NK-92 treated with Interleukin-12 subunit alpha and Interleukin-12 subunit beta, amount 100 ng/mL, for 24 hours (cell line): ENCODE measurements at regions not wholly inside any gene's neighbourhood (a gene's known extent, or its start where the extent isn't known, plus 50 kb on each side); places are given as distances from the start of the nearest gene placed in this dataset.
"Not testable (repeated sequence)": the region's sequence is repeated elsewhere in the genome, so short reads cannot be mapped to it uniquely, and the experiment has no call there.

Source experiments
- DNase-seq: peaks from one replicate; lab custom pipeline; 2025; lab: John Stamatoyannopoulos, UW

DNA sequence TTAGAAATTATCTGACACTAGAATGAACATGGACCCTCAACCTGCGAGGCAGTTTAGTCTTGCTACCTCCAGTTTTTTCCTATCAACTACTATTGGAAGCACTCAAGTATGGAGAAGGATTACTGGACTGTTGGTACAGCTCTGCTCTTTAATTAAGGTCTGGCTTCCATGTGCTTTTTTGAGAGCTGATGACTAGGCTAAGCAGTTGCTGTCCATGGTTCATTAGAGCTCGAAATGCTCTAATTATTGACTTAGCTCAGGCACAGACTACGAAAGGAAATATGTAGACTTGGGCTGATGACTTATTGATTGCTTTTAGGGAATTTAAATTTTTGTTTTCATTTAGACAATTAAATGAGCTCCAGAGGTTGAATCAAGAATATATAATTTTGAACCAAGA, 1281.6 kb downstream of the HACE1 start:
- DNase-seq = no peak

DNA sequence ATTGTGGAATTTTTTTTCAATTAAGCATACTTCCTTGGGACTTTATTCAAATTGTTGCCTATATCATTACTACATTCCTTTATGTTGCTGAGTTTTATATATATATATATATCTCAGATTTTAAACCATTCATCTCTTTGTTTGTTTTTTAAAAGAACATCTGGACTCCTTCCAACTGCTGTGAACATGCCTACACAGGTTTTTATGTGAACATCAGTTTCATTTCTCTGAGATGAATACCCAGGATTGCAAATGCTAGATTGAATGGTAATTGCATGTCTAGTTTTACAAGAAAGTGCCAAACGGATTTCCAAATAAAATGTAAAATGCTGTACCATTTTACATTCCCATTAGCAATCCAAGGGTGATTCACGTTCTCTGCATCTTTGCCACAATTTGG, 1289.3 kb downstream of the HACE1 start:
- DNase-seq = no peak

DNA sequence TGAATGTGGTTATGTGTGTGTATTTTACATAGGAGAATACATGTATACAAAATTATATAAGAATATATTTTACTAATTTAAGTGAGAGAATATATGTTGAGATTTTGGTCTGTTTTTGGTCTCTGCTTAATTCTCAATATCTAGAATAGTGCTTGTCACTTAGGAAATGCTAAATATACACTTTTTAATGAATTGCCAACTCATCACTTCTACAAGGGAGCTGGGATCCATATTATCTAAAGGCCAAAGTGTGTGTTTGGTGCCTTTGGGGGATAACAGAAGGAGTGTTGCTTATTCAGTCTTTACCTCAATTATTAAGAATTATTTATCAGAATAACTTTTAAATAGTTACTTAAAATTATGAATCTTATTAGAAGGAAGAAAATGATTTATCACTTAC, 1304.8 kb downstream of the HACE1 start:
- DNase-seq = no peak

- no peak for DNase-seq
Observed at GRCh38 chr6:103538381-103538780, 1321.3 kb downstream of the HACE1 start.

DNA sequence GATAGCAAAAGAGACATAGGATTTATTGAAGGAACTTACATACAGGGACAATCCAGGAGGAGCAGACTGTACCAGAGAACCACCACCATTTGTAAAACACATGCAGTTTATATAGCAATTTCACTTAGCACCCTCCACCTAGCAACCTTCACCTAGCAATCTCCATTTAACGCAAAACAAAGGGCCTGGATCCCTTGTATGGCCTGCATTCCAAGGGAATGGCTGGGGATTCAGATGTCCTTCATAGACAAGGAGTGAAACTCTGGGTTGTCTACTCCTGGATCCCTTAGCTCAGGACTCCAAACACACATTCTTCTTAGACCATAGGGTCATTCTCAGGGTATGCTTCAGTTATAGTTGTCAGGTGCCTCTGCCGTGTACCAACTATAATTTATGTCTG, 1324.9 kb downstream of the HACE1 start:
- no peak for DNase-seq

GRCh38 chr6:103534095-103534494, 1325.6 kb downstream of the HACE1 start:
- no peak for DNase-seq

DNA sequence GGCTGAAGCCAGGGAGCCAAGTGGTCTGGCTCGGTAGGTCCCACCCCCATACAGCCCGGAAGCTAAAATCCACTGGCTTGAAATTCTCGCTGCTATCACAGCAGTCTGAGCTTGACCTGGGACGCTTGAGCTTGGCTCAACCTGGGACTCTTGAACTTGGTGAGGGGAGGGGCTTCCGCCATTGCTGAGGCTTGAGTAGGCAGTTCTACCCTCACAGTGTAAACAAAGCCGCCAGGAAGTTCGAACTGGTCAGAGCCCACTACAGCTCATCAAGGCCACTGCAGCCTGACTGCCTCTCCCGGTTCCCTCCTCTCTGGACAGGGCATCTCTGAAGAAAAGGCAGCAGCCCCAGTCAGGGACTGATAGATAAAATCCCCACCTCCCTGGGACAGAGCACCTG, 1337.7 kb downstream of the HACE1 start:
- DNase-seq = no peak

- no peak for DNase-seq
Observed at GRCh38 chr6:103516336-103516735, 1343.4 kb downstream of the HACE1 start.

GRCh38 chr6:103507052-103507451, 1352.7 kb downstream of the HACE1 start:
- no peak for DNase-seq

- no peak for DNase-seq
Observed at GRCh38 chr6:103505155-103505518, 1354.6 kb downstream of the HACE1 start.

DNA sequence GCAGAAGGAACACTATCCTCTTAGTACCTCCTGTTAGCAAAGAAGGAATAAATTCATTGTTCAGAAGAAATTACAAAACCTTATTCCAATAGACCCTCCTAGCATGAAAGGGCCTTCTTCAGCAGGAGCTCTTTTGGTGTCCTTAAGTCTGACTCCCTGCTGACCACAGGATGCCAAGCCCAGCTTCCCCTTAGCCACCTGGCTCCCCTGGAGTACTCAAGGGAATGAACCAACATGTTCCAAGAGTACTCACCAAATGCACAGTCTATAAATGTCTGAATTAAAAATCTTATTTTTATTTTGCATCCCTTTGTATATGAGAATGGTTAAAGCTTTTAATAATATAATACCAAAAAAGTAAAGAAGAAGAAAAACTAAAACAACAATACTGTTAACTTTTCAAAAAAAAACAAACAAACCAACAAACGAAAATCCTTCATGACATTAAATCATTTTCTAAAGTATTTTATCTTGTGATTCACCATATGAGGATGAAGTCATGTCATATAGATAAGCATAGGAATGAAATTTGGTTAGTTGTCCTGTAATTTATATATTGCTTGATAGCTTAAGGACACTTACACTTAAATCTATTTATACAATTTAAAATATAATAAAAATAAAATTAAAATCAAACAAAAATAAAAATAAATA, 1355.1 kb downstream of the HACE1 start:
- DNase-seq = no peak

DNA sequence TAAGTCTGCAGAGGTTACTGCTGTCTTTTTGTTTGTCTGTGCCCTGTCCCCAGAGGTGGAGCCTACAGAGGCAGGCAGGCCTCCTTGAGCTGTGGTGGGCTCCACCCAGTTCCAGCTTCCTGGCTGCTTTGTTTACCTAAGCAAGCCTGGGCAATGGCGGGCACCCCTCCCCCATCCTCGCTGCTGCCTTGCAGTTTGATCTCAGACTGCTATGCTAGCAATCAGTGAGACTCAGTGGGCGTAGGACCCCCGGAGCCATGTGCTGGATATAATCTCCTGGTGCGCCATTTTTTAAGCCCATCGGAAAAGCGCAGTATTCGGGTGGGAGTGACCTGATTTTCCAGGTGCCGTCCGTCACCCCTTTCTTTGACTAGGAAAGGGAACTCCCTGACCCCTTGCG, 1363.1 kb downstream of the HACE1 start:
- not testable (repeated sequence) for DNase-seq

DNA sequence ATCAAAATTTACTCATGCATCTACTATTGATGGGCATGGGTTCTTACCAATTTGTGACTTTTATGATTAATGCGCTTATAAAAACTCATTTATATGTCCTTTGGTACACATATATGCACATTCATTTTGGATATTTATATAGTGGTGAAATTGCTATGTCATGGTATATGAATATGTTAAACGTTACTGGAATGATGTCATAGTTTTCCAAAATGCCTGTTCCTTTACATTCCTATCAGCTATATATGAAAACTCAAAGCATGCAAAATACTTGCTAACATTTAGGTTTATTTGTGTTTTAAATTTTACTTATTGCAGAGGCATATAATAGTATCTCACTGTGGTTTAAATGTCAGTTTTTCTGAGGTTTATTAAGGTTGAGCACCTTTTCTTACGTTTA, 1403.1 kb downstream of the HACE1 start:
- no peak for DNase-seq

- DNase-seq = no peak
Observed at GRCh38 chr6:103455275-103455674, 1404.4 kb downstream of the HACE1 start.

DNA sequence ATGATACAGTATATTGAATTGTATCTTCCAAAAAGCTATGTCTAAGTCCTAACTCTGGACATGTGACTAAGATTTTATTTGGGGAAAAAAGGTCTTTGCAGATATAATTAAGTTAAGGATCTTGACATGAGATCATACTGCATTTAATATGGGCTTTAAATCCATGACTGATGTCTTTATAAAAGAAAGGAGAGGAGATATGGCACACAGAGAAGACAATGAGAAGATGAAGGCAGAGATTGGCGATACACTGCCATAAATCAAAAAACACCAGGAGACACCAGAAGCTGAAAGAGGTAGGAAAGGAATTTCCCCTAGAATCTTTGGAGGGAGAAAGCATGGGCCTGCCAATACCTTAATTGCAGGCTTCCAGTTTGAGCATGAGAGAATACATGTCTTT, 1450.2 kb downstream of the HACE1 start:
- no peak for DNase-seq

GRCh38 chr6:103405321-103405720, 1454.4 kb downstream of the HACE1 start:
- no peak for DNase-seq

- no peak for DNase-seq
Observed at GRCh38 chr6:103404799-103405198, 1454.9 kb downstream of the HACE1 start.

DNA sequence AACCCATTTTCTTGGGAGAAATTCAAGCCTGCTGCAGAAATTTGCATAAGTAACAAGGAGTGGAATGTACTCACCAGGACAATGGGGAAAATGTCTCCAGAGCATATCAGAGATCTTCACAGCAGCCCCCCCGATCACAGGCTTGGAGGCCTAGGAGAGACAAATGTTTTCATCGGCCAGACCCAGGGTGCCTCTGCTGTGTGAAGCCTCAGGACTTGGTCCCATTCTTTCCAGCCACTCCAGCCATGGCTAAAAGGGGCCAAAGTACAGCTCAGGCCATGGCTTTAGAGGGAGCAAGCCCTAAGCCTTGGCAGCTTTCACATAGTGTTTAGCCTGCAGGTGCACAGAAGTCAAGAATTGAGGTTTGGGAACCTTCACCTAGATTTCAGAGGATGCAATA, 1463.0 kb downstream of the HACE1 start:
- no peak for DNase-seq

DNA sequence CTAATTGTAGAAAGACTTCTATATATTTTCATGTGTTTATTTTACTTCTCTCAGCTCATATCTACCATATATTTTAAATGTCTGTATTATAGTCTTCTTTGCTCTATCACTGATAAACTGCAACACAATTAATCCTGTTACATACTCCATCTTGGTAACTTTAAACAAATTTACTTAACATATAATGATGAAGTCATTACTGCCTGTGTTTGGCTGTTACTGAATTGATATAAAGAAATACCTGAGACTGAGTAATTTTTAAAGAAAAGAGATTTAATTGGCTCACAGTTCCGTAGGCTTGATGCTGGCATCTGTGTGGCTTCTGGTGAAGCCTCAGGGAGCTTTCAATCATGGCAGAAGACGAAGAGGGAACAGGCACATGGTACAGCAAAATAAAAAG, 1480.4 kb downstream of the HACE1 start:
- DNase-seq = no peak

DNA sequence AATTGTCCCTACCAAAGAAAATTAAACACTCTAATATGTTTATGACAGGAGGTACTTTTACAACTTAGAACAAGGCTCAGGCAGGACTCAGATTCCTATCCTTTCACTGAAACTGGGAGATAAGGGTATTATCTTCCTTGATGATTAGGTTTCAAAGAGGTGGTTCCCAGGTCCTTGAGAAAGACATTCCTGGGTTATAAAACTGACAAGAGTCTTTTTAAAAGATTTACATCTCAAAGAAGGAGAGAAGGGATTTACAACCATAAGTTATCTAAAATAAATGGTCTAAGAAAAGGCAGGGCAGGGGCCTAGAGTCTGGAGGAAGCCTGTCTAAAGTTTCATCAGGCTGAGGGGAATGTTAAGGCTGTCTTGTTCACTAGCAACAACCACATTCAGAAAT, 1492.5 kb downstream of the HACE1 start:
- no peak for DNase-seq

- no peak for DNase-seq
Observed at GRCh38 chr6:103356531-103356930, 1503.2 kb downstream of the HACE1 start.

DNA sequence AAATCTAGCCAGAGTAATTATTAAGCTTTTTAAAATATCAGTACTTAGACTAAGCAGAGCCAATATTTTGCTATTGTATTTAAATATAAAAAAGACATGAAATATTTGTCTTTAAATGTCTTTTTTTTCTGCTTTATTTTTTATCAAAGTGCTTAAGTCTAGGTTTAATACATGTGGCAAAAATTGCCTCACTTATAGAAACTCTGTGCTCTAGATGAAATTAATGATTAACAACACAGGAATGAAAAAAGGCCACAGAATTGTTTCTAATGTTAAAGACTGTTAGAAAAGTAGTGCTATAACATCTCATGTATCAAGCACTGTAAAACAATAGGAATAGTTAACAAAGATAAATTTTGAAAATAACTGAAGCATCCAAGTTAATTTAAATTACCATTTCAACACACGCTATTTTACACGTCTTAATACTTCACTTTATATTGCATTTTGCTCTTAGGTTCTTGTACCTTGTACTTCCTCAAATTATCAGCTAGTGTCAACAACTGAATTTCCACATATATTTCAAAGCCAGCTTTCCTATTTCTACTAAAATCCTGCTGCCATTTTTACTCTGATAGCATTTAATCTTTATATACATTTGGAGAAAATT, 1515.1 kb downstream of the HACE1 start:
- DNase-seq = no peak

- DNase-seq = no peak
Observed at GRCh38 chr6:103335412-103335811, 1524.3 kb downstream of the HACE1 start.
